ENCODE measurements at regions not wholly inside any gene's neighbourhood (a gene's known extent, or its start where the extent isn't known, plus 50 kb on each side); places are given as distances from the start of the nearest gene placed in this dataset.
"Not testable (repeated sequence)": the region's sequence is repeated elsewhere in the genome, so short reads cannot be mapped to it uniquely, and the experiment has no call there.

- ChIA-PET CTCF (no interaction called here), POLR2A (no interaction called here)
- no peaks in the 10 kb centered on the region for H3K36me3 ChIP-seq (ENCODE audit: insufficient read depth, low read length)
- intact Hi-C loops (cut with DNase I, micrococcal nuclease) = no loop called here
- H3K9me3 Mint-ChIP-seq = no peaks in the 10 kb centered on the region
- no peaks in the 10 kb centered on the region for H3K4me1 Mint-ChIP-seq (ENCODE audit: low read depth)
- no peaks in the 10 kb centered on the region for H3K27me3 ChIP-seq (ENCODE audit: control insufficient read depth in 1 of 2, insufficient read depth in 2 of 2, low read length in 2 of 2)
- H3K27me3 Mint-ChIP-seq = no peaks in the 10 kb centered on the region
- DNase-seq = no peak
- H3K27ac Mint-ChIP-seq = no peak overlapping the region
- H3K36me3 Mint-ChIP-seq (ENCODE audit: low read depth) = no peaks in the 10 kb centered on the region
- H3K4me3 ChIP-seq (ENCODE audit: low read length) = no peak overlapping the region
- H3K4me1 ChIP-seq (ENCODE audit: insufficient read depth, low read length) = no peaks in the 10 kb centered on the region
- TF ChIP-seq CTCF (IDR thresholded peaks at IDR 0.05) = no peak
- no peak overlapping the region for H3K27ac ChIP-seq (ENCODE audit: low read depth in 1 of 2, low read length in 2 of 2)
- ATAC-seq (ENCODE audit: poor library complexity) = no peak
- no peaks in the 10 kb centered on the region for H3K9me3 ChIP-seq (ENCODE audit: control insufficient read depth in 1 of 2, insufficient read depth in 1 of 2, low read length in 2 of 2)
- no peak overlapping the region for H3K4me3 Mint-ChIP-seq
Observed at GRCh38 chr6:56720882-56721281, 78.2 kb upstream of the DST start.

GRCh38 chr6:56720202-56720601 is 77.5 kb upstream of the DST start:
- H3K4me3 Mint-ChIP-seq; ATAC-seq (ENCODE audit: poor library complexity); H3K27me3 ChIP-seq (ENCODE audit: control insufficient read depth in 1 of 2, insufficient read depth in 2 of 2, low read length in 2 of 2); H3K36me3 Mint-ChIP-seq (ENCODE audit: low read depth); H3K36me3 ChIP-seq (ENCODE audit: insufficient read depth, low read length); DNase-seq; H3K9me3 ChIP-seq (ENCODE audit: control insufficient read depth in 1 of 2, insufficient read depth in 1 of 2, low read length in 2 of 2); H3K4me1 Mint-ChIP-seq (ENCODE audit: low read depth); H3K27ac Mint-ChIP-seq; H3K27me3 Mint-ChIP-seq; H3K4me3 ChIP-seq (ENCODE audit: low read length); H3K4me1 ChIP-seq (ENCODE audit: insufficient read depth, low read length); CTCF ChIA-PET; H3K27ac ChIP-seq (ENCODE audit: low read depth in 1 of 2, low read length in 2 of 2); H3K9me3 Mint-ChIP-seq; POLR2A ChIA-PET; intact Hi-C loops (cut with DNase I, micrococcal nuclease): not testable (repeated sequence)

- H3K4me1 ChIP-seq (ENCODE audit: insufficient read depth, low read length); CTCF ChIA-PET; intact Hi-C loops (cut with DNase I, micrococcal nuclease); H3K27ac Mint-ChIP-seq; H3K4me3 ChIP-seq (ENCODE audit: low read length); H3K36me3 Mint-ChIP-seq (ENCODE audit: low read depth); H3K9me3 ChIP-seq (ENCODE audit: control insufficient read depth in 1 of 2, insufficient read depth in 1 of 2, low read length in 2 of 2); H3K4me3 Mint-ChIP-seq; DNase-seq; H3K36me3 ChIP-seq (ENCODE audit: insufficient read depth, low read length); POLR2A ChIA-PET; H3K9me3 Mint-ChIP-seq; H3K27ac ChIP-seq (ENCODE audit: low read depth in 1 of 2, low read length in 2 of 2); H3K27me3 ChIP-seq (ENCODE audit: control insufficient read depth in 1 of 2, insufficient read depth in 2 of 2, low read length in 2 of 2); H3K4me1 Mint-ChIP-seq (ENCODE audit: low read depth); ATAC-seq (ENCODE audit: poor library complexity); H3K27me3 Mint-ChIP-seq: not testable (repeated sequence)
Observed at GRCh38 chr6:56719315-56720058, 76.8 kb upstream of the DST start.

GRCh38 chr6:56718236-56718635 is 75.5 kb upstream of the DST start:
- H3K4me1 Mint-ChIP-seq (ENCODE audit: low read depth) = no peaks in the 10 kb centered on the region
- POLR2A ChIA-PET = no interaction called here

More at GRCh38 chr6:56718236-56718635, 75.5 kb upstream of the DST start:
- H3K27ac Mint-ChIP-seq = no peak overlapping the region
- H3K9me3 Mint-ChIP-seq = no peaks in the 10 kb centered on the region
- H3K9me3 ChIP-seq (ENCODE audit: control insufficient read depth in 1 of 2, insufficient read depth in 1 of 2, low read length in 2 of 2) = no peaks in the 10 kb centered on the region
- no peaks in the 10 kb centered on the region for H3K36me3 Mint-ChIP-seq (ENCODE audit: low read depth)
- H3K27me3 Mint-ChIP-seq = no peaks in the 10 kb centered on the region
- DNase-seq = no peak
- intact Hi-C loops (cut with DNase I, micrococcal nuclease) = no loop called here
- no peak for TF ChIP-seq CTCF (IDR thresholded peaks at IDR 0.05)
- H3K36me3 ChIP-seq (ENCODE audit: insufficient read depth, low read length) = no peaks in the 10 kb centered on the region
- no peaks in the 10 kb centered on the region for H3K27me3 ChIP-seq (ENCODE audit: control insufficient read depth in 1 of 2, insufficient read depth in 2 of 2, low read length in 2 of 2)
- no peak overlapping the region for H3K27ac ChIP-seq (ENCODE audit: low read depth in 1 of 2, low read length in 2 of 2)
- ATAC-seq (ENCODE audit: poor library complexity) = no peak
- H3K4me3 ChIP-seq (ENCODE audit: low read length) = no peak overlapping the region
- no peaks in the 10 kb centered on the region for H3K4me1 ChIP-seq (ENCODE audit: insufficient read depth, low read length)
- CTCF ChIA-PET = no interaction called here
- H3K4me3 Mint-ChIP-seq = no peak overlapping the region
